ENCODE measurements at regions not wholly inside any gene's neighbourhood (a gene's known extent, or its start where the extent isn't known, plus 50 kb on each side); places are given as distances from the start of the nearest gene placed in this dataset.

DNA sequence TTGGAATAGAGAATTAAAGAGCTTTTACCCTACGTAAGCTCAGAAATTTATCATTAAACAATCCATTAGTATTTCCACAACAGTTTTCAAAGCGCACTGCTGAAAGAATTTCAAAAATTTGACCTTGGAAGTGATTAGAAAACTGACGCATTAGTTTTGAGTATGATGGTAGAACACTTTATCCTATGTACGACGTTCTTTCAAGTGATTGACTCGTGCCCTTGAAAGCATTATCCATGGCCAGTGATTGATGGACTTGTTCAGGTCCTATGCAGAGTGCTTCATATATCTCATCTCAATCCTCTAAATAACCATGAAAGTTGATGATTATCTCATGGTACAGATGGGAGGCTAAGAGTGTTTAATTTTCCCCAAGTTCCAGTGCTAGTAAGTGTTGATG, 697.2 kb downstream of the USP25 start:
- intact Hi-C loops (cut with micrococcal nuclease; ENCODE audit: unreplicated experiment), result no loop called here
- no TSS peak for BruUV-seq (replicated peaks)
- Histone ChIP-seq H3K27ac (ENCODE audit: low read depth, low read length, poor library complexity, severe bottlenecking) (no peak overlapping the region), H3K9me3 (ENCODE audit: low read depth, low read length, poor library complexity, severe bottlenecking) (no peaks in the 10 kb centered on the region), H3K4me3 (ENCODE audit: low read depth, low read length, poor library complexity, severe bottlenecking) (no peak overlapping the region), H3K36me3 (ENCODE audit: insufficient read depth, low read length, poor library complexity, severe bottlenecking) (no peaks in the 10 kb centered on the region), H3K27me3 (replicated peaks; ENCODE audit: insufficient read depth, low read depth, low read length, poor library complexity) (no peaks in the 10 kb centered on the region), H3K4me1 (ENCODE audit: insufficient read depth, low read length, poor library complexity, severe bottlenecking) (no peaks in the 10 kb centered on the region)
- POLR2A ChIA-PET (ENCODE audit: low non-redundant PET), result no interaction called here
- no peak for DNase-seq (ENCODE audit: low spot score)
- TF ChIP-seq EZH2 (IDR thresholded peaks at IDR 0.05; ENCODE audit: borderline replicate concordance, low read depth, low read length, poor library complexity, severe bottlenecking), result no peak
- TF ChIP-seq, protein P1, sequence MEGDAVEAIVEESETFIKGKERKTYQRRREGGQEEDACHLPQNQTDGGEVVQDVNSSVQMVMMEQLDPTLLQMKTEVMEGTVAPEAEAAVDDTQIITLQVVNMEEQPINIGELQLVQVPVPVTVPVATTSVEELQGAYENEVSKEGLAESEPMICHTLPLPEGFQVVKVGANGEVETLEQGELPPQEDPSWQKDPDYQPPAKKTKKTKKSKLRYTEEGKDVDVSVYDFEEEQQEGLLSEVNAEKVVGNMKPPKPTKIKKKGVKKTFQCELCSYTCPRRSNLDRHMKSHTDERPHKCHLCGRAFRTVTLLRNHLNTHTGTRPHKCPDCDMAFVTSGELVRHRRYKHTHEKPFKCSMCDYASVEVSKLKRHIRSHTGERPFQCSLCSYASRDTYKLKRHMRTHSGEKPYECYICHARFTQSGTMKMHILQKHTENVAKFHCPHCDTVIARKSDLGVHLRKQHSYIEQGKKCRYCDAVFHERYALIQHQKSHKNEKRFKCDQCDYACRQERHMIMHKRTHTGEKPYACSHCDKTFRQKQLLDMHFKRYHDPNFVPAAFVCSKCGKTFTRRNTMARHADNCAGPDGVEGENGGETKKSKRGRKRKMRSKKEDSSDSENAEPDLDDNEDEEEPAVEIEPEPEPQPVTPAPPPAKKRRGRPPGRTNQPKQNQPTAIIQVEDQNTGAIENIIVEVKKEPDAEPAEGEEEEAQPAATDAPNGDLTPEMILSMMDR (conservative IDR thresholded peaks at IDR 0.05; ENCODE audit: low read depth, low read length), result no peak
- CTCF ChIA-PET, result interaction anchor here (0.5 kb wide), 1 partner anchor 459 kb away, joined by 3 read pairs; no protein-coding TSS in a partner anchor

DNA sequence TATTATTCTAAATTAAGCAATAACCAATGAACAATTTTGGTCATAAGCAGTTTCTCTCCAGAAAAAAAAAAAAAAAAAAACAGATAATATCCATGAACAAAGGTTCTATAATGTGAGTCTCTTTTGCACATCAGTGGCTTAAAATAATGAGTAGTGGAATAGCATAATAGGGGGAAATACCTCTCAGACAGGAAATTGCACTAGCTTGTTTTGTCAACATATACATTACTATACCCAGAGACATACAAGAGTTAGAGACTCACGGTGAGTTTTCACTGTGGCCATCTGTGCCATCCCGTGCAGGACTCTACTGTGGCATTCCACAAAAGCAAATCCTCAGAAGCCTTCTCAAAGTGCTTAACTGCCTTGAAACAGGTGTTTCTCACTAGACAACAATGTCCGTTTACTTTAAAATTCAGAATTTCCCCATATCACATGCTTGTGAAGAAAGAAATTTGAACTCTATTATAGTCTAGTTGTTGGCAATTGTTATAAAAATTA, 697.9 kb downstream of the USP25 start:
- H3K9me3 ChIP-seq (ENCODE audit: low read depth, low read length, poor library complexity, severe bottlenecking), result no peaks in the 10 kb centered on the region
- ChIA-PET CTCF (interaction anchor here (0.5 kb wide), 1 partner anchor 460 kb away, joined by 3 read pairs; no protein-coding TSS in a partner anchor), POLR2A (ENCODE audit: low non-redundant PET) (no interaction called here)
- intact Hi-C loops (cut with micrococcal nuclease; ENCODE audit: unreplicated experiment), result no loop called here
- H3K4me3 ChIP-seq (ENCODE audit: low read depth, low read length, poor library complexity, severe bottlenecking), result no peak overlapping the region
- H3K36me3 ChIP-seq (ENCODE audit: insufficient read depth, low read length, poor library complexity, severe bottlenecking), result no peaks in the 10 kb centered on the region
- no TSS peak for BruUV-seq (replicated peaks)
- no peaks in the 10 kb centered on the region for H3K4me1 ChIP-seq (ENCODE audit: insufficient read depth, low read length, poor library complexity, severe bottlenecking)
- TF ChIP-seq, protein P1 (conservative IDR thresholded peaks at IDR 0.05; ENCODE audit: low read depth, low read length), result no peak
- no peak for TF ChIP-seq EZH2 (IDR thresholded peaks at IDR 0.05; ENCODE audit: borderline replicate concordance, low read depth, low read length, poor library complexity, severe bottlenecking)
- H3K27ac ChIP-seq (ENCODE audit: low read depth, low read length, poor library complexity, severe bottlenecking), result no peak overlapping the region
- H3K27me3 ChIP-seq (replicated peaks; ENCODE audit: insufficient read depth, low read depth, low read length, poor library complexity), result no peaks in the 10 kb centered on the region
- no peak for DNase-seq (ENCODE audit: low spot score)

DNA sequence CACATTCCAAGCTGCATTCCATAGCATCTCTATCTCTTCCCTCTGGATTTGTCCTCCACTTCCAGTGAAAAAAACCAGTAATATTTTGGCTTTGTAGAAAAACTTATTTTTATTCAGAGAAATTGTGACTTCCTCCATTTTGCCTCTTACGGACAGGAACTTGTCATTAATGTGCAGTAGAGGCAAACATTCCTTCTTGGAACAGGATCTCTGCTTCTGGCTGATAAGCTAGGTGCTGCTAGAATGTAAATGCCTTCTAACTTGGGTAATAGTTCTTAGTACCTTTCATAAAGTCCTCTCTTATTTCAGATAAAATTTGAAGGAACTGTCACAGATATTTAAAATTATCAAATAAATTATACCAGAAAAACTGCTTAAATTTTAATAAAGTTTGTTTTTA, 707.8 kb downstream of the USP25 start:
- Histone ChIP-seq H3K27ac (ENCODE audit: low read depth, low read length, poor library complexity, severe bottlenecking) (no peak overlapping the region), H3K9me3 (ENCODE audit: low read depth, low read length, poor library complexity, severe bottlenecking) (peaks cover 4% of the 10 kb centered on the region), H3K36me3 (ENCODE audit: insufficient read depth, low read length, poor library complexity, severe bottlenecking) (no peaks in the 10 kb centered on the region), H3K27me3 (replicated peaks; ENCODE audit: insufficient read depth, low read depth, low read length, poor library complexity) (no peaks in the 10 kb centered on the region), H3K4me3 (ENCODE audit: low read depth, low read length, poor library complexity, severe bottlenecking) (no peak overlapping the region), H3K4me1 (ENCODE audit: insufficient read depth, low read length, poor library complexity, severe bottlenecking) (no peaks in the 10 kb centered on the region)
- ChIA-PET POLR2A (ENCODE audit: low non-redundant PET) (no interaction called here), CTCF (no interaction called here)
- BruUV-seq (replicated peaks), result no TSS peak
- TF ChIP-seq EZH2 (IDR thresholded peaks at IDR 0.05; ENCODE audit: borderline replicate concordance, low read depth, low read length, poor library complexity, severe bottlenecking), result no peak
- TF ChIP-seq, protein P1 (conservative IDR thresholded peaks at IDR 0.05; ENCODE audit: low read depth, low read length), result no peak
- DNase-seq (ENCODE audit: low spot score), result no peak
- intact Hi-C loops (cut with micrococcal nuclease; ENCODE audit: unreplicated experiment), result no loop called here

Measured in A673 (cell line).